Uterus (tissue), 2 donors: ENCODE measurements at regions not wholly inside any gene's neighbourhood (a gene's known extent, or its start where the extent isn't known, plus 50 kb on each side); places are given as distances from the start of the nearest gene placed in this dataset.

Experiments
- POLR2A ChIP-seq, 2 donors: fragments of 450-650 bp; IDR thresholded peaks; one replicate each; pipeline ENCODE4 v1.6.1; 2016; ENCODE audit warnings: antibody characterized with exemption in 2 of 2, mild to moderate bottlenecking in 1 of 2, moderate library complexity in 1 of 2
- TF ChIP-seq, protein P1 (sequence below), 4 experiments: fragments of 200-600 bp in 2 of 4; fragments of 450-650 bp in 2 of 4; sonication (generic) in 2 of 4; IDR thresholded peaks; one replicate each; pipeline ENCODE4 v1.5.1; 2016 to 2019; ENCODE audit warnings: antibody characterized with exemption in 4 of 4, mild to moderate bottlenecking in 2 of 4, moderate library complexity in 1 of 4

DNA sequence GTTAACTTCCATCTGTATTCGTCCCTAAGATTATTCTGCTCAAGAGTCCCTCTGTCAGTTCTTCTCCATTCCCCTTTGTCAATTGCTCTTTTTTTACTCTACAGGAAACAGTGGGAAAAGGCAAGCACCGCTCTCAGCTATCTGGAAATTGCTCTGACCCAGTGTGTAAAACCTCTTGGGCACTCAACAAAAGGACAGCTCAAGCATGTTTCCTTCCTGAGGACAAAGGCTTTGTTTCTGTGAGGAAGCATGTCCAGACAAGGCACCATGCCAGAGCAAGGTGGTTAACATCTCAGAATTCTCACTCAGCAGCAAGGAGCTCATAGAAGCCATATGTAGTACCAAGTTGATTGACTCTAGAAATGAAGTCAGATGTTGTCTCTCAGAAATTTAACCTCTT is 735.6 kb downstream of the TSN start:
- TF ChIP-seq, protein P1, sequence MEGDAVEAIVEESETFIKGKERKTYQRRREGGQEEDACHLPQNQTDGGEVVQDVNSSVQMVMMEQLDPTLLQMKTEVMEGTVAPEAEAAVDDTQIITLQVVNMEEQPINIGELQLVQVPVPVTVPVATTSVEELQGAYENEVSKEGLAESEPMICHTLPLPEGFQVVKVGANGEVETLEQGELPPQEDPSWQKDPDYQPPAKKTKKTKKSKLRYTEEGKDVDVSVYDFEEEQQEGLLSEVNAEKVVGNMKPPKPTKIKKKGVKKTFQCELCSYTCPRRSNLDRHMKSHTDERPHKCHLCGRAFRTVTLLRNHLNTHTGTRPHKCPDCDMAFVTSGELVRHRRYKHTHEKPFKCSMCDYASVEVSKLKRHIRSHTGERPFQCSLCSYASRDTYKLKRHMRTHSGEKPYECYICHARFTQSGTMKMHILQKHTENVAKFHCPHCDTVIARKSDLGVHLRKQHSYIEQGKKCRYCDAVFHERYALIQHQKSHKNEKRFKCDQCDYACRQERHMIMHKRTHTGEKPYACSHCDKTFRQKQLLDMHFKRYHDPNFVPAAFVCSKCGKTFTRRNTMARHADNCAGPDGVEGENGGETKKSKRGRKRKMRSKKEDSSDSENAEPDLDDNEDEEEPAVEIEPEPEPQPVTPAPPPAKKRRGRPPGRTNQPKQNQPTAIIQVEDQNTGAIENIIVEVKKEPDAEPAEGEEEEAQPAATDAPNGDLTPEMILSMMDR (IDR thresholded peaks at IDR 0.05), result no peak
- TF ChIP-seq POLR2A (IDR thresholded peaks at IDR 0.05), result no peak
